HCT116 (cell line): ENCODE measurements at regions not wholly inside any gene's neighbourhood (a gene's known extent, or its start where the extent isn't known, plus 50 kb on each side); places are given as distances from the start of the nearest gene placed in this dataset.

Source experiments
- ATAC-seq: fragments of 200-7000 bp; cut with Tn5 transposase; 2 replicates; pipeline ENCODE4 v1.9.1; 2020; ENCODE audit warnings: mild to moderate bottlenecking, moderate library complexity
- BruUV-seq: library from RNA; stranded (reverse); fragments of 400-500 nt; replicated peaks from 2 replicates; lab custom pipeline; 2021; lab: Mats Ljungman, UMichigan
- CTCF ChIA-PET: fragments of 300-600 bp; sonication (Branson Sonifier 250); formaldehyde crosslinking; loops from one replicate; lab custom pipeline; 2021; ENCODE audit warnings: antibody characterized with exemption; lab: Charles Lee
- POLR2A ChIA-PET: fragments of 300-600, 350-600 bp; sonication (Branson Sonifier 250); formaldehyde crosslinking; loops from one replicate; lab custom pipeline; 2021; ENCODE audit warnings: antibody characterized with exemption; lab: Charles Lee
- RAD21 ChIA-PET, 2 experiments: fragments of 300-600 bp; sonication (Branson Sonifier 250); formaldehyde crosslinking; loops; one replicate each; lab custom pipeline; 2023; ENCODE audit warnings: low total read pairs in 2 of 2; ENCODE audit not compliant: uncharacterized antibody in 2 of 2, unreplicated experiment in 2 of 2, low non-redundant PET in 1 of 2; lab: Charles Lee
- DNase-seq: peaks from one replicate; pipeline ENCODE4 v3.0.0-alpha.2; 2010; ENCODE audit warnings: low read depth, low spot score
- H2AFZ ChIP-seq: fragments of 200-600 bp; shearing (Covaris generic), sonication (generic); 2 replicates; pipeline ENCODE4 v1.6.1; 2017; ENCODE audit warnings: low read depth, mixed run types, mixed read lengths, antibody characterized with exemption, low read length; ENCODE audit not compliant: poor library complexity, severe bottlenecking
- H3K27ac ChIP-seq: 2 replicates; pipeline ENCODE4 v1.5.1; 2012; ENCODE audit warnings: low read depth, low read length
- H3K27me3 ChIP-seq: fragments of 200-600 bp; sonication (generic); 2 replicates; pipeline ENCODE4 v1.6.1; 2016; ENCODE audit warnings: mixed run types, low read length, mixed read lengths; ENCODE audit not compliant: insufficient read depth
- H3K36me3 ChIP-seq, 2 experiments: fragments of 200-500 bp in 1 of 2; fragments of 200-600 bp in 1 of 2; sonication (Bioruptor generic) in 1 of 2; sonication (generic) in 1 of 2; 2 replicates each; pipeline versions ENCODE4 v1.5.1 to v1.6.1; 2014 to 2016; ENCODE audit warnings: low read length in 2 of 2, inconsistent platforms in 1 of 2, mixed read lengths in 1 of 2, mixed run types in 1 of 2; ENCODE audit not compliant: insufficient read depth in 2 of 2, control insufficient read depth in 1 of 2
- H3K4me1 ChIP-seq, 2 experiments: fragments of 200-600 bp in 1 of 2; sonication (generic) in 1 of 2; 2 replicates each; pipeline versions ENCODE4 v1.5.1 to v1.6.1; 2012 to 2017; ENCODE audit warnings: low read length in 2 of 2, inconsistent platforms in 1 of 2, mild to moderate bottlenecking in 1 of 2, mixed read lengths in 1 of 2, mixed run types in 1 of 2, moderate library complexity in 1 of 2; ENCODE audit not compliant: insufficient read depth in 2 of 2, control insufficient read depth in 1 of 2
- H3K4me2 ChIP-seq: fragments of 200-600 bp; sonication (generic); 2 replicates; pipeline ENCODE4 v1.6.1; 2017; ENCODE audit warnings: mixed run types, low read length, mixed read lengths
- H3K4me3 ChIP-seq, 2 experiments: fragments of 200-600 bp in 1 of 2; sonication (generic) in 1 of 2; replicated peaks in 1 of 2; 2 replicates each; pipeline ENCODE4 v1.5.1; 2011 to 2016; ENCODE audit warnings: low read length in 2 of 2, control low read depth in 1 of 2, low read depth in 1 of 2, mild to moderate bottlenecking in 1 of 2, mixed read lengths in 1 of 2, mixed run types in 1 of 2
- H3K79me2 ChIP-seq: fragments of 200-600 bp; sonication (generic); 2 replicates; pipeline ENCODE4 v1.6.1; 2017; ENCODE audit warnings: mild to moderate bottlenecking, mixed run types, low read length, moderate library complexity, mixed read lengths; ENCODE audit not compliant: insufficient read depth
- H3K9ac ChIP-seq: fragments of 200-600 bp; sonication (generic); 2 replicates; pipeline ENCODE4 v1.6.1; 2016; ENCODE audit warnings: low read length, mixed read lengths
- H3K9me2 ChIP-seq: fragments of 200-600 bp; sonication (generic), shearing (Covaris generic); 2 replicates; pipeline ENCODE4 v1.6.1; 2017; ENCODE audit warnings: mixed run types, mild to moderate bottlenecking, moderate library complexity; ENCODE audit not compliant: insufficient read depth
- H3K9me3 ChIP-seq, 2 experiments: fragments of 200-500 bp in 1 of 2; fragments of 200-600 bp in 1 of 2; sonication (Bioruptor generic) in 1 of 2; sonication (generic) in 1 of 2; 2 replicates each; pipeline ENCODE4 v1.6.1; 2014 to 2017; ENCODE audit warnings: low read length in 2 of 2, mixed read lengths in 2 of 2, inconsistent platforms in 1 of 2, low read depth in 1 of 2, mild to moderate bottlenecking in 1 of 2, mixed run types in 1 of 2, moderate library complexity in 1 of 2; ENCODE audit not compliant: control insufficient read depth in 1 of 2, insufficient read depth in 1 of 2
- H4K20me1 ChIP-seq: fragments of 200-600 bp; sonication (generic), shearing (Covaris generic); 2 replicates; pipeline ENCODE4 v1.6.1; 2017; ENCODE audit warnings: mixed run types, mild to moderate bottlenecking, moderate library complexity; ENCODE audit not compliant: insufficient read depth
- ATF3 ChIP-seq: IDR thresholded peaks from 2 replicates; pipeline ENCODE4 v1.6.1; 2012
- CBX3 ChIP-seq: IDR thresholded peaks from 2 replicates; pipeline ENCODE4 v1.6.1; 2012; ENCODE audit warnings: low read depth
- CEBPB ChIP-seq: IDR thresholded peaks from 2 replicates; pipeline ENCODE4 v1.6.1; 2012; ENCODE audit warnings: low read depth
- CTCF ChIP-seq, 3 experiments: fragments of 200-600 bp in 1 of 3; sonication (generic) in 1 of 3; IDR thresholded peaks in 2 of 3; conservative IDR thresholded peaks in 1 of 3; 2 replicates each; pipeline ENCODE4 v1.5.1; 2012 to 2017; ENCODE audit warnings: low read depth in 2 of 3, low read length in 2 of 3, antibody characterized with exemption in 1 of 3, borderline replicate concordance in 1 of 3, control low read depth in 1 of 3, mild to moderate bottlenecking in 1 of 3, mixed read lengths in 1 of 3, mixed run types in 1 of 3, moderate library complexity in 1 of 3; ENCODE audit not compliant: insufficient read depth in 1 of 3
- ELF1 ChIP-seq: IDR thresholded peaks from 2 replicates; pipeline ENCODE4 v1.6.1; 2012; ENCODE audit warnings: low read depth, borderline replicate concordance
- EZH2 ChIP-seq: fragments of 200-600 bp; sonication (generic); IDR thresholded peaks from 2 replicates; pipeline ENCODE4 v1.6.1; 2017; ENCODE audit warnings: antibody characterized with exemption, mixed run types
- FOSL1 ChIP-seq: IDR thresholded peaks from 2 replicates; pipeline ENCODE4 v1.6.1; 2012; ENCODE audit warnings: low read depth
- POLR2A ChIP-seq: IDR thresholded peaks from 2 replicates; pipeline ENCODE4 v1.7.0; 2011; ENCODE audit warnings: borderline replicate concordance; ENCODE audit not compliant: insufficient read depth, insufficient read length; ENCODE audit errors: extremely low read depth
- POLR2AphosphoS5 ChIP-seq: IDR thresholded peaks from 2 replicates; pipeline ENCODE4 v1.6.1; 2011; ENCODE audit warnings: mild to moderate bottlenecking, low read depth, low read length, moderate library complexity
- RAD21 ChIP-seq: IDR thresholded peaks from 2 replicates; pipeline ENCODE4 v1.6.1; 2012; ENCODE audit warnings: low read depth, mild to moderate bottlenecking
- SIN3A ChIP-seq: IDR thresholded peaks from 2 replicates; pipeline ENCODE4 v1.6.1; 2012; ENCODE audit warnings: low read depth
- SP1 ChIP-seq: IDR thresholded peaks from 2 replicates; pipeline ENCODE4 v1.6.1; 2012; ENCODE audit warnings: low read depth
- SRF ChIP-seq: IDR thresholded peaks from 2 replicates; pipeline ENCODE4 v1.6.1; 2012; ENCODE audit warnings: low read depth
- TCF7L2 ChIP-seq: IDR thresholded peaks from 2 replicates; pipeline ENCODE4 v1.7.0; 2011; ENCODE audit warnings: borderline replicate concordance, inconsistent platforms; ENCODE audit not compliant: insufficient read depth, insufficient read length; ENCODE audit errors: extremely low read depth
- YY1 ChIP-seq: IDR thresholded peaks from 2 replicates; pipeline ENCODE4 v1.6.1; 2011; ENCODE audit warnings: low read length, low read depth, moderate library complexity, mild to moderate bottlenecking; ENCODE audit not compliant: insufficient replicate concordance; ENCODE audit errors: extremely low read depth
- ZBTB33 ChIP-seq: IDR thresholded peaks from 2 replicates; pipeline ENCODE4 v1.6.1; 2011; ENCODE audit warnings: mild to moderate bottlenecking, low read length, moderate library complexity; ENCODE audit not compliant: insufficient replicate concordance; ENCODE audit errors: extremely low read depth
- ZFX ChIP-seq: fragments of 450-650 bp; IDR thresholded peaks from 2 replicates; pipeline ENCODE4 v1.6.1; 2017
- ZNF274 ChIP-seq: fragments of 200-500 bp; sonication (Bioruptor generic); IDR thresholded peaks from 2 replicates; pipeline ENCODE4 v1.6.1; 2014; ENCODE audit warnings: mild to moderate bottlenecking, low read depth, low read length, inconsistent platforms
- intact Hi-C: fragments of 100-400 bp; cut with micrococcal nuclease; formaldehyde crosslinking; loops from 2 replicates; pipeline ENCODE4 v1.10.0; 2022
- TF ChIP-seq, protein P1 (sequence below): IDR thresholded peaks from 2 replicates; pipeline ENCODE4 v1.6.1; 2012
- TF ChIP-seq, protein P2 (sequence below): IDR thresholded peaks from 2 replicates; pipeline ENCODE4 v1.6.1; 2012; ENCODE audit warnings: low read depth

- intact Hi-C loops = no loop called here
- POLR2A ChIA-PET = no interaction called here
These were observed 425.7 kb upstream of the FAT1 start for GRCh38 chr4:187149229-187149945.

More at GRCh38 chr4:187149229-187149945, 425.7 kb upstream of the FAT1 start:
- H3K9ac ChIP-seq = no peak overlapping the region
- no peaks in the 10 kb centered on the region for H4K20me1 ChIP-seq
- CTCF ChIA-PET = no interaction called here
- no TSS peak for BruUV-seq
- no peak overlapping the region for H3K4me2 ChIP-seq
- ATAC-seq = no peak
- H3K79me2 ChIP-seq = no peaks in the 10 kb centered on the region
- no peaks in the 10 kb centered on the region for H3K9me3 ChIP-seq
- no peaks in the 10 kb centered on the region for H3K9me2 ChIP-seq
- H2AFZ ChIP-seq = no peak overlapping the region
- no peak overlapping the region for H3K4me3 ChIP-seq
- H3K4me1 ChIP-seq = no peaks in the 10 kb centered on the region
- TF ChIP-seq RAD21 (no peak), ZNF274 (no peak), SP1 (no peak), FOSL1 (no peak), SRF (no peak), EZH2 (no peak), YY1 (no peak), TCF7L2 (no peak), CBX3 (no peak), ATF3 (no peak), CTCF (IDR thresholded peaks at IDR 0.05 in 2 of 3, conservative IDR thresholded peaks at IDR 0.05 in 1 of 3; ENCODE audit: borderline replicate concordance in 1 of 3, insufficient read depth in 1 of 3, low read depth in 2 of 3, low read length in 2 of 3) (no peak), ZFX (no peak), ELF1 (no peak), CEBPB (no peak), POLR2AphosphoS5 (no peak), SIN3A (no peak), ZBTB33 (no peak), POLR2A (no peak)
- TF ChIP-seq, protein P1, sequence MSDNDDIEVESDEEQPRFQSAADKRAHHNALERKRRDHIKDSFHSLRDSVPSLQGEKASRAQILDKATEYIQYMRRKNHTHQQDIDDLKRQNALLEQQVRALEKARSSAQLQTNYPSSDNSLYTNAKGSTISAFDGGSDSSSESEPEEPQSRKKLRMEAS = no peak
- TF ChIP-seq, protein P2, sequence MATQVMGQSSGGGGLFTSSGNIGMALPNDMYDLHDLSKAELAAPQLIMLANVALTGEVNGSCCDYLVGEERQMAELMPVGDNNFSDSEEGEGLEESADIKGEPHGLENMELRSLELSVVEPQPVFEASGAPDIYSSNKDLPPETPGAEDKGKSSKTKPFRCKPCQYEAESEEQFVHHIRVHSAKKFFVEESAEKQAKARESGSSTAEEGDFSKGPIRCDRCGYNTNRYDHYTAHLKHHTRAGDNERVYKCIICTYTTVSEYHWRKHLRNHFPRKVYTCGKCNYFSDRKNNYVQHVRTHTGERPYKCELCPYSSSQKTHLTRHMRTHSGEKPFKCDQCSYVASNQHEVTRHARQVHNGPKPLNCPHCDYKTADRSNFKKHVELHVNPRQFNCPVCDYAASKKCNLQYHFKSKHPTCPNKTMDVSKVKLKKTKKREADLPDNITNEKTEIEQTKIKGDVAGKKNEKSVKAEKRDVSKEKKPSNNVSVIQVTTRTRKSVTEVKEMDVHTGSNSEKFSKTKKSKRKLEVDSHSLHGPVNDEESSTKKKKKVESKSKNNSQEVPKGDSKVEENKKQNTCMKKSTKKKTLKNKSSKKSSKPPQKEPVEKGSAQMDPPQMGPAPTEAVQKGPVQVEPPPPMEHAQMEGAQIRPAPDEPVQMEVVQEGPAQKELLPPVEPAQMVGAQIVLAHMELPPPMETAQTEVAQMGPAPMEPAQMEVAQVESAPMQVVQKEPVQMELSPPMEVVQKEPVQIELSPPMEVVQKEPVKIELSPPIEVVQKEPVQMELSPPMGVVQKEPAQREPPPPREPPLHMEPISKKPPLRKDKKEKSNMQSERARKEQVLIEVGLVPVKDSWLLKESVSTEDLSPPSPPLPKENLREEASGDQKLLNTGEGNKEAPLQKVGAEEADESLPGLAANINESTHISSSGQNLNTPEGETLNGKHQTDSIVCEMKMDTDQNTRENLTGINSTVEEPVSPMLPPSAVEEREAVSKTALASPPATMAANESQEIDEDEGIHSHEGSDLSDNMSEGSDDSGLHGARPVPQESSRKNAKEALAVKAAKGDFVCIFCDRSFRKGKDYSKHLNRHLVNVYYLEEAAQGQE = no peak
- TF ChIP-seq, all 23 proteins: peak for 0
- Histone ChIP-seq H3K27me3 (no peaks in the 10 kb centered on the region), H3K36me3 (no peaks in the 10 kb centered on the region), H3K27ac (no peak overlapping the region)
- RAD21 ChIA-PET = no interaction called here
- DNase-seq = no peak
